ENCODE measurements at regions not wholly inside any gene's neighbourhood (a gene's known extent, or its start where the extent isn't known, plus 50 kb on each side); places are given as distances from the start of the nearest gene placed in this dataset.

GRCh38 chr4:146071390-146071789 is 104.1 kb upstream of the LSM6 start:
- Mint-ChIP-seq H3K4me1 (no peaks in the 10 kb centered on the region), H3K4me3 (no peak overlapping the region), H3K36me3 (no peaks in the 10 kb centered on the region), H3K27me3 (ENCODE audit: low read depth) (no peaks in the 10 kb centered on the region), H3K9me3 (peaks cover 6% of the 10 kb centered on the region), H3K27ac (no peak overlapping the region)
- no peak for ATAC-seq
- TF ChIP-seq KAT7 (CRISPR knock-in tag; IDR thresholded peaks at IDR 0.05; ENCODE audit: borderline replicate concordance): no peak
- TF ChIP-seq ERG (CRISPR knock-in tag; IDR thresholded peaks at IDR 0.05): no peak
- TF ChIP-seq PRDM15 (CRISPR knock-in tag; IDR thresholded peaks at IDR 0.05): no peak
- TF ChIP-seq NR2C2 (CRISPR knock-in tag; IDR thresholded peaks at IDR 0.05): no peak
- TF ChIP-seq TP53 (CRISPR knock-in tag; IDR thresholded peaks at IDR 0.05): no peak
- no peak for TF ChIP-seq RELA (CRISPR knock-in tag; IDR thresholded peaks at IDR 0.05; ENCODE audit: borderline replicate concordance)
- no peak for DNase-seq (ENCODE audit: low spot score)
- CTCF ChIA-PET: no interaction called here
- POLR2A ChIA-PET: no interaction called here

GRCh38 chr4:146063143-146063542 is 112.4 kb upstream of the LSM6 start:
- H3K4me3 Mint-ChIP-seq: no peak overlapping the region
- CTCF ChIA-PET: no interaction called here
- peaks cover 22% of the 10 kb centered on the region for H3K9me3 Mint-ChIP-seq
- POLR2A ChIA-PET: no interaction called here
- H3K36me3 Mint-ChIP-seq: no peaks in the 10 kb centered on the region
- H3K27ac Mint-ChIP-seq: no peak overlapping the region
- no peaks in the 10 kb centered on the region; the same call in 1 of the 2 replicates for H3K27me3 Mint-ChIP-seq (ENCODE audit: low read depth)
- DNase-seq (ENCODE audit: low spot score): no peak
- TF ChIP-seq ZNF219 (CRISPR knock-in tag; IDR thresholded peaks at IDR 0.05; ENCODE audit: borderline replicate concordance) (no peak), CTCF (IDR thresholded peaks at IDR 0.05) (no peak), SP1 (CRISPR knock-in tag; conservative IDR thresholded peaks at IDR 0.05) (no peak), ATF6 (CRISPR knock-in tag; IDR thresholded peaks at IDR 0.05) (no peak), IRF1 (CRISPR knock-in tag; IDR thresholded peaks at IDR 0.05) (no peak), SOX15 (CRISPR knock-in tag; IDR thresholded peaks at IDR 0.05) (no peak), CDX4 (CRISPR knock-in tag; IDR thresholded peaks at IDR 0.05; ENCODE audit: borderline replicate concordance) (no peak), E2F5 (CRISPR knock-in tag; IDR thresholded peaks at IDR 0.05) (no peak), FOXP1 (CRISPR knock-in tag; IDR thresholded peaks at IDR 0.05; ENCODE audit: borderline replicate concordance) (no peak), PRRX2 (CRISPR knock-in tag; IDR thresholded peaks at IDR 0.05) (no peak), TCF7 (CRISPR knock-in tag; IDR thresholded peaks at IDR 0.05; ENCODE audit: low read depth) (no peak), ZSCAN18 (CRISPR knock-in tag; IDR thresholded peaks at IDR 0.05) (no peak)
- ATAC-seq: no peak
- H3K4me1 Mint-ChIP-seq: peaks cover 13% of the 10 kb centered on the region

Data from WTC11 (cell line).